ENCODE measurements at regions not wholly inside any gene's neighbourhood (a gene's known extent, or its start where the extent isn't known, plus 50 kb on each side); places are given as distances from the start of the nearest gene placed in this dataset.
"Not testable (repeated sequence)": the region's sequence is repeated elsewhere in the genome, so short reads cannot be mapped to it uniquely, and the experiment has no call there.

- Histone ChIP-seq H3K4me3 (no peak overlapping the region), H3K4me1 (ENCODE audit: control insufficient read depth in 5 of 5, insufficient read depth in 5 of 5, low read length in 5 of 5) (no peaks in the 10 kb centered on the region), H3K9ac (ENCODE audit: insufficient read depth in 1 of 2, low read length in 2 of 2) (no peak overlapping the region), H3K9me3 (ENCODE audit: control insufficient read depth in 4 of 4, insufficient read depth in 3 of 4, low read length in 3 of 4) (peaks cover 0 to 2% (median 0%) of the 10 kb centered on the region in 4 donors), H3K27ac (ENCODE audit: low read depth in 1 of 2, low read length in 1 of 2) (no peak overlapping the region), H3K36me3 (ENCODE audit: control insufficient read depth in 4 of 4, insufficient read depth in 4 of 4, low read length in 4 of 4) (no peaks in the 10 kb centered on the region), H3K27me3 (ENCODE audit: control insufficient read depth in 3 of 3, insufficient read depth in 3 of 3, low read length in 2 of 3) (no peaks in the 10 kb centered on the region)
- WGBS, 2 donors = 88 to 93% methylated on average over 1 of the region's 1 CpG
- no peak for ATAC-seq (ENCODE audit: insufficient read depth, low FRiP score)
- no peak for DNase-seq
- no peak for TF ChIP-seq CTCF (IDR thresholded peaks at IDR 0.05; ENCODE audit: control extremely low read depth, extremely low read depth)
Measured at GRCh38 chr18:29377346-29377745, 1200.4 kb upstream of the CDH2 start.

- Histone ChIP-seq H3K27ac (ENCODE audit: low read depth in 1 of 2, low read length in 1 of 2) (no peak overlapping the region), H3K27me3 (ENCODE audit: control insufficient read depth in 3 of 3, insufficient read depth in 3 of 3, low read length in 2 of 3) (no peaks in the 10 kb centered on the region), H3K9ac (ENCODE audit: insufficient read depth in 1 of 2, low read length in 2 of 2) (no peak overlapping the region), H3K4me3 (no peak overlapping the region), H3K36me3 (ENCODE audit: control insufficient read depth in 4 of 4, insufficient read depth in 4 of 4, low read length in 4 of 4) (no peaks in the 10 kb centered on the region), H3K9me3 (ENCODE audit: control insufficient read depth in 4 of 4, insufficient read depth in 3 of 4, low read length in 3 of 4) (peaks cover 0 to 2% (median 0%) of the 10 kb centered on the region in 4 donors), H3K4me1 (ENCODE audit: control insufficient read depth in 5 of 5, insufficient read depth in 5 of 5, low read length in 5 of 5) (no peaks in the 10 kb centered on the region)
- DNase-seq = no peak
- 74 to 83% methylated on average over 2 of the region's 2 CpGs for WGBS, 2 donors
- no peak for TF ChIP-seq CTCF (IDR thresholded peaks at IDR 0.05; ENCODE audit: control extremely low read depth, extremely low read depth)
- no peak for ATAC-seq (ENCODE audit: insufficient read depth, low FRiP score)
Measured at GRCh38 chr18:29373000-29373399, 1196.1 kb upstream of the CDH2 start.

- H3K4me3 ChIP-seq = no peak overlapping the region
- no peaks in the 10 kb centered on the region for H3K9me3 ChIP-seq (ENCODE audit: control insufficient read depth in 4 of 4, insufficient read depth in 3 of 4, low read length in 3 of 4)
Measured at GRCh38 chr18:29361843-29362242, 1184.9 kb upstream of the CDH2 start.

DNA sequence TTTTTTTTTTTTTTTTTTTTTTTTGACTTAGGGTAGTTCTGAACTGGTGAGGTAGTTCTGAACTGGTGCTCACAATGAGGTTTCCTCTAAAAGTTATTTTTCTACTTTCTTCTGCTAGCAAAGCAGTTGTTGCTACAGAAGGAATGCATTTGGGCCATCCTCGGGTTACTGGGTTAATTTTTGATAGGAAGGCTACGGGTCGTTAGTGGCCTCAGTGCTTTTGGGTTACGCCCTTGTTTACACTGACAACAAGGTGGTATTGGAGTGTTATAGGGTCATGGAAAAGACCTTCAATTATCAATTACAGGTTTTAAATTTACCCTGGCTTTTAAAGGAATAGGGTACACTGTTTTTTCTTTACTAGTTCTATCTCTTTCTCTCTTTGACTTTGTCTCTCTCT, 1183.7 kb upstream of the CDH2 start:
- not testable (repeated sequence) for H3K27ac ChIP-seq (ENCODE audit: low read depth in 1 of 2, low read length in 1 of 2); ATAC-seq (ENCODE audit: insufficient read depth, low FRiP score); H3K36me3 ChIP-seq (ENCODE audit: control insufficient read depth in 4 of 4, insufficient read depth in 4 of 4, low read length in 4 of 4); H3K27me3 ChIP-seq (ENCODE audit: control insufficient read depth in 3 of 3, insufficient read depth in 3 of 3, low read length in 2 of 3); H3K4me3 ChIP-seq; DNase-seq; H3K9me3 ChIP-seq (ENCODE audit: control insufficient read depth in 4 of 4, insufficient read depth in 3 of 4, low read length in 3 of 4); H3K4me1 ChIP-seq (ENCODE audit: control insufficient read depth in 5 of 5, insufficient read depth in 5 of 5, low read length in 5 of 5); H3K9ac ChIP-seq (ENCODE audit: insufficient read depth in 1 of 2, low read length in 2 of 2)
- 67 to 85% methylated on average over 4 of the region's 4 CpGs for WGBS, 2 donors

More at GRCh38 chr18:29361843-29362242, 1184.9 kb upstream of the CDH2 start:
- DNase-seq = no peak
- no peak for ATAC-seq (ENCODE audit: insufficient read depth, low FRiP score)
- no peaks in the 10 kb centered on the region for H3K27me3 ChIP-seq (ENCODE audit: control insufficient read depth in 3 of 3, insufficient read depth in 3 of 3, low read length in 2 of 3)
- no peaks in the 10 kb centered on the region for H3K4me1 ChIP-seq (ENCODE audit: control insufficient read depth in 5 of 5, insufficient read depth in 5 of 5, low read length in 5 of 5)
- no peak overlapping the region for H3K9ac ChIP-seq (ENCODE audit: insufficient read depth in 1 of 2, low read length in 2 of 2)
- no peak overlapping the region for H3K27ac ChIP-seq (ENCODE audit: low read depth in 1 of 2, low read length in 1 of 2)
- H3K36me3 ChIP-seq (ENCODE audit: control insufficient read depth in 4 of 4, insufficient read depth in 4 of 4, low read length in 4 of 4) = no peaks in the 10 kb centered on the region
- WGBS, 2 donors = 91 to 92% methylated on average over 15 of the region's 15 CpGs
- TF ChIP-seq CTCF (IDR thresholded peaks at IDR 0.05; ENCODE audit: control extremely low read depth, extremely low read depth) = no peak

GRCh38 chr18:29359222-29359621, 1182.3 kb upstream of the CDH2 start:
- H3K4me1 ChIP-seq (ENCODE audit: control insufficient read depth in 5 of 5, insufficient read depth in 5 of 5, low read length in 5 of 5); DNase-seq; H3K27ac ChIP-seq (ENCODE audit: low read depth in 1 of 2, low read length in 1 of 2); H3K9ac ChIP-seq (ENCODE audit: insufficient read depth in 1 of 2, low read length in 2 of 2); H3K9me3 ChIP-seq (ENCODE audit: control insufficient read depth in 4 of 4, insufficient read depth in 3 of 4, low read length in 3 of 4); ATAC-seq (ENCODE audit: insufficient read depth, low FRiP score); H3K27me3 ChIP-seq (ENCODE audit: control insufficient read depth in 3 of 3, insufficient read depth in 3 of 3, low read length in 2 of 3); H3K4me3 ChIP-seq; H3K36me3 ChIP-seq (ENCODE audit: control insufficient read depth in 4 of 4, insufficient read depth in 4 of 4, low read length in 4 of 4): not testable (repeated sequence)

Data from lung (tissue), 11 donors.